HG03108 (cell line): ENCODE measurements at regions not wholly inside any gene's neighbourhood (a gene's known extent, or its start where the extent isn't known, plus 50 kb on each side); places are given as distances from the start of the nearest gene placed in this dataset.

Source experiments
- ATAC-seq: cut with Tn5 transposase; IDR thresholded peaks from one replicate; pipeline ENCODE4 v1.9.1; 2021; ENCODE audit warnings: moderate library complexity; ENCODE audit not compliant: unreplicated experiment

GRCh38 chr10:29767968-29768367 lies 133.2 kb upstream of the SVIL start:
- ATAC-seq: no peak

- ATAC-seq: no peak
Measured at GRCh38 chr10:29766753-29767152, 132.0 kb upstream of the SVIL start.

GRCh38 chr10:29765330-29765729 lies 130.6 kb upstream of the SVIL start:
- ATAC-seq: no peak

- no peak for ATAC-seq
Measured at GRCh38 chr10:29763396-29763795, 128.6 kb upstream of the SVIL start.

GRCh38 chr10:29761916-29762315 lies 127.1 kb upstream of the SVIL start:
- no peak for ATAC-seq

GRCh38 chr10:29760138-29760900 lies 125.5 kb upstream of the SVIL start:
- ATAC-seq: no peak

- ATAC-seq: no peak
Measured at GRCh38 chr10:29757551-29758297, 123.0 kb upstream of the SVIL start.

- no peak for ATAC-seq
Measured at GRCh38 chr10:29756451-29756850, 121.7 kb upstream of the SVIL start.

- no peak for ATAC-seq
Measured at GRCh38 chr10:29753283-29753682, 118.5 kb upstream of the SVIL start.

- ATAC-seq: no peak
Measured at GRCh38 chr10:29751684-29752083, 116.9 kb upstream of the SVIL start.

GRCh38 chr10:29751240-29751639 lies 116.5 kb upstream of the SVIL start:
- no peak for ATAC-seq

GRCh38 chr10:29749150-29749549 lies 114.4 kb upstream of the SVIL start:
- ATAC-seq: no peak

GRCh38 chr10:29748109-29748650 lies 113.4 kb upstream of the SVIL start:
- no peak for ATAC-seq

- no peak for ATAC-seq
Measured at GRCh38 chr10:29746080-29746797, 111.5 kb upstream of the SVIL start.

- ATAC-seq: no peak
Measured at GRCh38 chr10:29740981-29741545, 106.3 kb upstream of the SVIL start.

GRCh38 chr10:29738341-29738740 lies 103.6 kb upstream of the SVIL start:
- no peak for ATAC-seq

- no peak for ATAC-seq
Measured at GRCh38 chr10:29737074-29737593, 102.4 kb upstream of the SVIL start.

- ATAC-seq: no peak
Measured at GRCh38 chr10:29736366-29737073, 101.7 kb upstream of the SVIL start.

GRCh38 chr10:29735628-29736365 lies 101.0 kb upstream of the SVIL start:
- ATAC-seq: peak; percentile 67
